Hepatocyte (in vitro differentiated cells): ENCODE measurements at regions not wholly inside any gene's neighbourhood (a gene's known extent, or its start where the extent isn't known, plus 50 kb on each side); places are given as distances from the start of the nearest gene placed in this dataset.
"Not testable (repeated sequence)": the region's sequence is repeated elsewhere in the genome, so short reads cannot be mapped to it uniquely, and the experiment has no call there.

Experiments
- DNase-seq: peaks from one replicate; pipeline ENCODE4 v3.0.0-alpha.2; 2016; ENCODE audit warnings: low spot score
- H2AFZ ChIP-seq: fragments of 200-600 bp; sonication (generic); 2 replicates; pipeline ENCODE4 v1.6.0; 2016; ENCODE audit warnings: antibody characterized with exemption, mild to moderate bottlenecking
- H3K27ac ChIP-seq: fragments of 200-600 bp; sonication (generic); 2 replicates; pipeline ENCODE4 v1.5.1; 2016; ENCODE audit warnings: mild to moderate bottlenecking
- H3K27me3 ChIP-seq: fragments of 200-600 bp; sonication (generic); 2 replicates; pipeline ENCODE4 v1.6.1; 2016
- H3K36me3 ChIP-seq: fragments of 200-600 bp; sonication (generic); replicated peaks from 2 replicates; pipeline ENCODE4 v1.5.1; 2016; ENCODE audit warnings: low read depth; ENCODE audit not compliant: insufficient read depth
- H3K4me1 ChIP-seq: fragments of 200-600 bp; sonication (generic); 2 replicates; pipeline ENCODE4 v1.5.1; 2016; ENCODE audit warnings: mild to moderate bottlenecking, moderate library complexity; ENCODE audit not compliant: insufficient read depth
- H3K4me2 ChIP-seq: fragments of 200-600 bp; sonication (generic); 2 replicates; pipeline ENCODE4 v1.6.0; 2016
- H3K4me3 ChIP-seq: fragments of 200-600 bp; sonication (generic); 2 replicates; pipeline ENCODE4 v1.5.1; 2016; ENCODE audit warnings: mild to moderate bottlenecking
- H3K79me2 ChIP-seq: fragments of 200-600 bp; sonication (generic); 2 replicates; pipeline ENCODE4 v1.6.0; 2017; ENCODE audit warnings: mild to moderate bottlenecking
- H3K9me2 ChIP-seq: fragments of 200-600 bp; sonication (generic); replicated peaks from 2 replicates; pipeline ENCODE4 v1.6.0; 2017; ENCODE audit warnings: mild to moderate bottlenecking; ENCODE audit not compliant: insufficient read depth
- H3K9me3 ChIP-seq: fragments of 200-600 bp; sonication (generic); 2 replicates; pipeline ENCODE4 v1.5.1; 2016; ENCODE audit warnings: low read depth, mild to moderate bottlenecking
- H4K20me1 ChIP-seq: fragments of 200-600 bp; sonication (generic); 2 replicates; pipeline ENCODE4 v1.6.0; 2016; ENCODE audit warnings: mild to moderate bottlenecking; ENCODE audit not compliant: insufficient read depth, poor library complexity, severe bottlenecking
- EZH2 ChIP-seq: fragments of 200-600 bp; sonication (generic); IDR thresholded peaks from 2 replicates; pipeline ENCODE4 v1.6.1; 2016; ENCODE audit warnings: antibody characterized with exemption, mild to moderate bottlenecking, borderline replicate concordance
- EZH2phosphoT487 ChIP-seq: fragments of 200-600 bp; sonication (generic); IDR thresholded peaks from one replicate; pipeline ENCODE4 v1.6.1; 2018; ENCODE audit warnings: antibody characterized with exemption, mild to moderate bottlenecking, low read depth, moderate library complexity; ENCODE audit not compliant: unreplicated experiment, severe bottlenecking
- WGBS: methylation state at CpG from one replicate; pipeline ENCODE4 v1.1.6; 2016; ENCODE audit warnings: low lambda C conversion rate; ENCODE audit errors: missing lambda C conversion rate; 5-methylcytosine and 5-hydroxymethylcytosine counted together
- TF ChIP-seq, protein P1 (sequence below): fragments of 200-600 bp; sonication (generic); IDR thresholded peaks from 2 replicates; pipeline ENCODE4 v1.5.1; 2016; ENCODE audit warnings: antibody characterized with exemption, mild to moderate bottlenecking; ENCODE audit not compliant: poor library complexity

- no peak overlapping the region for H3K27ac ChIP-seq
- H4K20me1 ChIP-seq, result no peaks in the 10 kb centered on the region
- H3K9me2 ChIP-seq, result no peaks in the 10 kb centered on the region
- no peak overlapping the region for H2AFZ ChIP-seq
- H3K36me3 ChIP-seq, result no peaks in the 10 kb centered on the region
- no peak overlapping the region for H3K4me3 ChIP-seq
- H3K27me3 ChIP-seq, result no peaks in the 10 kb centered on the region
- H3K4me2 ChIP-seq, result no peak overlapping the region
- no peaks in the 10 kb centered on the region for H3K9me3 ChIP-seq
- no peaks in the 10 kb centered on the region for H3K4me1 ChIP-seq
- no peaks in the 10 kb centered on the region for H3K79me2 ChIP-seq
- TF ChIP-seq EZH2 (no peak), EZH2phosphoT487 (no peak)
- TF ChIP-seq, protein P1, sequence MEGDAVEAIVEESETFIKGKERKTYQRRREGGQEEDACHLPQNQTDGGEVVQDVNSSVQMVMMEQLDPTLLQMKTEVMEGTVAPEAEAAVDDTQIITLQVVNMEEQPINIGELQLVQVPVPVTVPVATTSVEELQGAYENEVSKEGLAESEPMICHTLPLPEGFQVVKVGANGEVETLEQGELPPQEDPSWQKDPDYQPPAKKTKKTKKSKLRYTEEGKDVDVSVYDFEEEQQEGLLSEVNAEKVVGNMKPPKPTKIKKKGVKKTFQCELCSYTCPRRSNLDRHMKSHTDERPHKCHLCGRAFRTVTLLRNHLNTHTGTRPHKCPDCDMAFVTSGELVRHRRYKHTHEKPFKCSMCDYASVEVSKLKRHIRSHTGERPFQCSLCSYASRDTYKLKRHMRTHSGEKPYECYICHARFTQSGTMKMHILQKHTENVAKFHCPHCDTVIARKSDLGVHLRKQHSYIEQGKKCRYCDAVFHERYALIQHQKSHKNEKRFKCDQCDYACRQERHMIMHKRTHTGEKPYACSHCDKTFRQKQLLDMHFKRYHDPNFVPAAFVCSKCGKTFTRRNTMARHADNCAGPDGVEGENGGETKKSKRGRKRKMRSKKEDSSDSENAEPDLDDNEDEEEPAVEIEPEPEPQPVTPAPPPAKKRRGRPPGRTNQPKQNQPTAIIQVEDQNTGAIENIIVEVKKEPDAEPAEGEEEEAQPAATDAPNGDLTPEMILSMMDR, result no peak
- no peak for DNase-seq
Measured at GRCh38 chr3:189013224-189013888, 158.4 kb upstream of the TPRG1 start.

DNA sequence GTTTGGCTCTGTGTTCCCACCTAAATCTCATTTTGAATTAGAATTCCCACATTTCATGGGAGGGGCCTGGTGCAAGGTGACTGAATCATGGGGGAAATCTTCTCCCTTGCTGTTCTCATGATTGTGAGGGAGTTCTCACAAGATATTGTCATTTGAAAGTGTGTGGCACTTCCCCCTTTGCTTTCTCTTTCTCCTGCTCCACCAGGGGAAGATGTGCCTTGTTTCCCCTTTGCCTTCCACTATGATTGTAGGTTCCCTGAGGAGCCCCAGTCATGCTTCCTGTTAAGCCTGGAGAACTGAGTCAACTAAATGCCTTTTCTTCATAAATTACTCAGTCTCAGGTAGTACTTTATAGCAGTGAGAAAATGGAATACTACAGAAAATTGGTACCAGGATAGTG is 157.2 kb upstream of the TPRG1 start:
- TF ChIP-seq, protein P1, result no peak
- TF ChIP-seq EZH2phosphoT487 (no peak), EZH2 (no peak)
- no peaks in the 10 kb centered on the region for H3K79me2 ChIP-seq
- no peaks in the 10 kb centered on the region for H4K20me1 ChIP-seq
- no peak overlapping the region for H3K4me2 ChIP-seq
- no peaks in the 10 kb centered on the region for H3K4me1 ChIP-seq
- H3K9me2 ChIP-seq, result no peaks in the 10 kb centered on the region
- H3K9me3 ChIP-seq, result no peaks in the 10 kb centered on the region
- no peak overlapping the region for H2AFZ ChIP-seq
- no peak for DNase-seq
- H3K4me3 ChIP-seq, result no peak overlapping the region
- H3K27me3 ChIP-seq, result no peaks in the 10 kb centered on the region
- no peaks in the 10 kb centered on the region for H3K36me3 ChIP-seq
- H3K27ac ChIP-seq, result no peak overlapping the region

- 72% methylated on average over 36 of the region's 39 CpGs for WGBS
- not testable (repeated sequence) for H3K36me3 ChIP-seq, H3K27me3 ChIP-seq, H3K9me2 ChIP-seq, H3K27ac ChIP-seq, H2AFZ ChIP-seq, H4K20me1 ChIP-seq, H3K4me2 ChIP-seq, H3K4me3 ChIP-seq, H3K79me2 ChIP-seq, DNase-seq, H3K4me1 ChIP-seq, H3K9me3 ChIP-seq
Measured at GRCh38 chr3:189022576-189023466, 148.9 kb upstream of the TPRG1 start.

- no peaks in the 10 kb centered on the region for H3K4me1 ChIP-seq
- H3K27me3 ChIP-seq, result no peaks in the 10 kb centered on the region
- DNase-seq, result no peak
- H3K79me2 ChIP-seq, result no peaks in the 10 kb centered on the region
- no peak overlapping the region for H3K27ac ChIP-seq
- H2AFZ ChIP-seq, result no peak overlapping the region
- H3K9me3 ChIP-seq, result no peaks in the 10 kb centered on the region
- no peaks in the 10 kb centered on the region for H3K9me2 ChIP-seq
- whole genome bisulfite sequencing, result 93% methylated on average over 2 of the region's 2 CpGs
- H4K20me1 ChIP-seq, result no peaks in the 10 kb centered on the region
- H3K4me2 ChIP-seq, result no peak overlapping the region
- TF ChIP-seq EZH2 (no peak), EZH2phosphoT487 (no peak)
- no peaks in the 10 kb centered on the region for H3K36me3 ChIP-seq
- H3K4me3 ChIP-seq, result no peak overlapping the region
Measured at GRCh38 chr3:189025866-189026265, 145.9 kb upstream of the TPRG1 start.
